HG02938 (cell line): ENCODE measurements at regions not wholly inside any gene's neighbourhood (a gene's known extent, or its start where the extent isn't known, plus 50 kb on each side); places are given as distances from the start of the nearest gene placed in this dataset.
"Not testable (repeated sequence)": the region's sequence is repeated elsewhere in the genome, so short reads cannot be mapped to it uniquely, and the experiment has no call there.

Experiments used
- ATAC-seq: cut with Tn5 transposase; IDR thresholded peaks from one replicate; pipeline ENCODE4 v1.9.1; 2021; ENCODE audit warnings: mild to moderate bottlenecking, moderate library complexity; ENCODE audit not compliant: unreplicated experiment

- ATAC-seq: no peak
Measured at GRCh38 chr6:121856296-121856695, 420.9 kb downstream of the GJA1 start.

DNA sequence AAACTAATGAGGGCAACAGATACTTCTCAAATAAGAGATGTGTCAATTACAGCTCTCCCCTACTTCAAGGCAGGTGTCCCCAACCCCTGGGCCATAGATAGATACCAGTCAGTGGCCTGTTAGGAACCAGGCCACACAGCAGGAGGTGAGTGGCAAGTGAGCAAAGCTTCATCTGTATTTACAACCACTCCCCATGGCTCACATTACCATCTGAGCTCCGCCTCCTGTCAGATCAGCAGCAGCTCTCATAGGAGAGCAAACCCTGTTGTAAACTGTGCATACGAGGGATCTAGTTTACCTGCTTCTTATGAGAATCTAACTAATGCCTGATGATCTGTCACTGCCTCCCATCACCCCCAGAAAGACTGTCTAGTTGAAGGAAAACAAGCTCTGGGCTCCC lies 422.1 kb downstream of the GJA1 start:
- no peak for ATAC-seq

- ATAC-seq: no peak
Measured at GRCh38 chr6:121858310-121858709, 422.9 kb downstream of the GJA1 start.

DNA sequence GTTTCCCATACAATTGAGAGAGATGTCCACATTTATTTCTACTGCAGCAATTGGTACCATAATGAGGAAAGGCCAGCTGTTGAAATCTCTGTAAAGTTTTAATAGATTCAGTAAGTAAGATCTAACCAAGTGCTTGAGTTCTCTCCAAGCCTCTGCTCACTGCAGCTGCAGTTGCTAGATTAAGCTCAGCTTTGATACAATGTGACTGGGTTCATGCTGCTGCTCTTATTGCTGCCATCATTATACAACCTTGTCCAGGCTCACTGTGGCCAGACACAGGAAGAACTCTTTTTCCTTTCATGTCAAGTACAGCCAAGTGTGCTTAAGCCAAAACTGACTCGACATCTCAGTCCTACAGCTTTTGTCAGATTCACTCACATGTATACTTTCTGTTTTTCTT lies 423.5 kb downstream of the GJA1 start:
- ATAC-seq: no peak

GRCh38 chr6:121865811-121866210 lies 430.4 kb downstream of the GJA1 start:
- ATAC-seq: no peak

GRCh38 chr6:121867095-121867494 lies 431.6 kb downstream of the GJA1 start:
- no peak for ATAC-seq

DNA sequence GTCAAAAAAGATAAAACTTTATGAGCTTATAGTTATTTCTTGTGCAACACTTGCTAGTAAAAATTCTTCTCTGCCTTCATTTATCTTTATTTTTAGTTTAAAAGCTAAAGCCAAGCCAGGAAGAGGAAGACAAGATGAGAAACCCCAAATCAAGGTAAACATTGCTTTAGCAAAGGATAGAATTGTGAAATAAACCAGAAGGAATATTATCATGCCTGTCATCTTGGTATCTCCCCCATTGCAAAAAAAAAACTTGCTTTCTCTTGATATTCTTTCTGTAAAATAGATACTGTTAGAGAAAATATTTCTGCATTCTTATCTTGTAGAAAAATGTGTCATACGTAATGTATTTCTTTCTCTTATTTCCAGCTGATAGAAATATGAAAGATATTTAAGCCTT lies 432.8 kb downstream of the GJA1 start:
- ATAC-seq: no peak

GRCh38 chr6:121873595-121873994 lies 438.1 kb downstream of the GJA1 start:
- no peak for ATAC-seq

- ATAC-seq: no peak
Measured at GRCh38 chr6:121876721-121877120, 441.3 kb downstream of the GJA1 start.

DNA sequence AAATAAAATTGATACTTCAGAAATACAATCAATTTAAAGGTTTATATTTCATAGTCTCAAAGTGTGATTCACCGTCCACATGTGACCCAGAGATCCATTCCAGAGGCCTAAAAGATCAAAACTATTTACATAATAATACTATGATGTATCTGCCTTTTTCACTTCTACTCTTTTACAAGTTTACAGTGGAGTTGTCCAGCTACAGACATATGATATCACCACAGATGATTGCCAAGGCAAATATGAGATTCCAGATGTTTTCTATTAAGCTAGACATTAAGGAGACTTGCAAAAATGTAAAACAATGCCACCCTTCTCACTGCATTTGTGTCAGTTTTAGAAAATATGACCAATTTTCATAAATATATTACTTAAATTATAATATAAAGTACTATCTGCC lies 443.7 kb downstream of the GJA1 start:
- ATAC-seq: no peak

GRCh38 chr6:121880831-121881230 lies 445.4 kb downstream of the GJA1 start:
- no peak for ATAC-seq

DNA sequence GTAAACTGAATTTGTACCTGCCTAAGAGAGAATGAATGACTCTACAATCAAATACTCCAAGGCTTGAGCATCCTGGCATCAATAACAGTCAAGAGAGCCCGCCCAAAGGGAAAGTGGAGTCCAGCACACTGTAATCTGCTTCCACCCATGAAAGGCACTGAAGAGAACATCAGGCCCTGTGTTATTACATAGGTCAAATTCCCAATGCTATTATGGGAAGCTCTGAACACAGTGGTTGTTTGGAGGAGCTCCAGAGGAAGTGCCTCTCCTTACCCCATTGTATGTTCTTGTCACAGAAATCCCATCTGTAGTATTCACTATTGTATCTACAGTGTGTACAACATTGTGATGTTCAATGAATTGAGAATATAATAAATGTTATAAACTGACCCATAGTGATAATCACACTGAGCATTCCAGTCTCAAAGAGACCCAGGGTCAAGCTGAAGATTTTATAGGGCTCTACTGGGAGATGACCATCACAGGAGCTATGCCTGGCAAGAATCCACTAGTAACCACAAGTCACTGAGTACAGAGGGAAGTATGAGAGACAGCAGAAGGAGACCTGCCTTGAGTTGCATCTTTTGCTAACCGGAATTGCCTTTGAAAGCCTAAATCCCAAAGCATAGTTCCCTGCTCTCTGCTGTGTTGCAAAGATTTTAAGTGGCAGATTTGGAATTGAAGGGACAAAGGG lies 446.7 kb downstream of the GJA1 start:
- no peak for ATAC-seq

- no peak for ATAC-seq
Measured at GRCh38 chr6:121884091-121884490, 448.6 kb downstream of the GJA1 start.

DNA sequence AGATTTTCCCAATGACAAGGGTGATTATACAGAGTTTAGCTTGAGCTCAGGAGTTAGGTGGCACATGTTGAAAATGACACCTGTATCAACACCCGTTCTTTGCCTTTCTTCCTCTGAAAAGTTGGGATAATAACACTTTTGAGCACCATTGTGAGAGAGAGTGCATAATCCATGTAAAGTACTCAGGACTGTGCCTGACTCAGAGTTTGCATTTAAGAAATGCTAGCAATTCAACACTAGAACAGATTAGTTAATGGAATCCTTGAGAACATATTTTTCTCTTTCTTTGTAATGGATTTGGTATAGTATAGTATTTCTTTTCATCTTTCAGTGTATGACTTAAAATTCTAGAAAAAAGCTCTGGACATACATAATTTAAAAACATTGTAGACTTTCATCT lies 449.2 kb downstream of the GJA1 start:
- ATAC-seq: no peak

- no peak for ATAC-seq
Measured at GRCh38 chr6:121885399-121886152, 450.1 kb downstream of the GJA1 start.

- no peak for ATAC-seq
Measured at GRCh38 chr6:121886223-121886830, 450.9 kb downstream of the GJA1 start.

GRCh38 chr6:121887724-121888123 lies 452.3 kb downstream of the GJA1 start:
- no peak for ATAC-seq

DNA sequence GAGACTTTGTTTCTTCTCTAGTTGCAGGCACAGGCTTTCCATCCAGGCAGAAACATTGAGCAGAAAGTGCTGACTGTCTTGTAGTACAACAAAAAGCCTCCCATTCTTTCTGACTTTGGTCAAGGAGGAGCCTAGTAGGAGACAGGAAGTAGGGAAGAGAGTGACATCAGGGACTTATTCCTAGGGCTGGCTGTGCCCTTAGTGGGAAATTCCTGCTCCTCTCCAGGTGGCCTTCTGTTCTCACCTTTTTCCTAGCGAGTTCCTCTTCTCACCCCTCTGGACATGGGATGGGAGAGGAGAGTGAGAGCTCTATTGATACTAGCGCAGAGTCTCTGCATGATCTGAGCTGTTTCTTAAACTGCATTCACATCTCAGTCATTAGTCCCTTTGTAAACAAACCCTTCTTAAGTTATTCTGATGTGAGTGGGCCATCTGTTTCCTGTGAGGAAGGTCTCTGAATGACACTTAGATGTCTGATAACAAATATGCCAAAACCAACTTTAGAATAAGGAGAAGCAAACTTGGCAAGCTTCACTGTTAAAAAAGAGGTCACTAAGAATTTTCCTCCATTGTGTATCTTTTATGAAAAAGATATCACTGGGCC lies 455.0 kb downstream of the GJA1 start:
- ATAC-seq: no peak

GRCh38 chr6:121895731-121896130 lies 460.3 kb downstream of the GJA1 start:
- ATAC-seq: not testable (repeated sequence)

- no peak for ATAC-seq
Measured at GRCh38 chr6:121896363-121896762, 460.9 kb downstream of the GJA1 start.

DNA sequence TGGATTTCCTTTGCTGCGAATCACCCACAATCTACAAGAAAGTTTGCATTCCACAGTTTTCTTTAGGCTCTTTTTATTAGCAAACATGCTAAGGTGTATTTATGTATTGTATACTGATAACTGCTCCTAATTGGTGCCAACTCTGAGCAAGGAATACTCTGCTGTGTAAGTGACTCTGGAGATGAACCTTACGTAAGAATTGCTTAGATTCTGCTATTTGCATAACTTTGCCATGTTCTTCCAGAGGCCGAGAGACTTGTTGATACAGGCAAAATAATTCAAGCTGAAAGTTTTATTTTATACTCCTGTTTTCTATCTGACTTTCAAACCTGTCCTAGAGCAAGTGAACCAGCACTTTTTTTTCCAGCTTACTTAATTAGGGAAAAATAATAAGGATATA lies 461.3 kb downstream of the GJA1 start:
- no peak for ATAC-seq

DNA sequence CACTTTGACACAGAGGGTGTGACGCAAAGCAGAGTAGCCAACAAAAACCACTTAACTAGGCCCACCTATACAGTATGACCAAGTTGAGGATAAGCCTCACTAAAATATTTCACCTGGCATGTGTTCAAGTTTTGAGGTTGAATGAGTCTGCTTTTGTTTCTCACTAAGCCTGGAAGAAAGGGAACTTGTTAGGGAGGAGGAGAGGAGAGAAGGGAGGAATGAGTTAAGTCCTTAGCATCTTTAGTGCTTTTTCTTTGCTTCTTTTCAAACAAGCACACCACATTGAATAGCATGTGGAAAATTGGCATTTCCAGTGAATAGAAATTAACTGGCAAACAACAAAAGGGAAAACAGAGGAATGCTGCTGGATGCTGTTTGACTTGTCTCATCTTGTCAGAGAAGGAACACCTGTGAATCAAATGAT lies 461.9 kb downstream of the GJA1 start:
- ATAC-seq: no peak
